ENCODE measurements at regions not wholly inside any gene's neighbourhood (a gene's known extent, or its start where the extent isn't known, plus 50 kb on each side); places are given as distances from the start of the nearest gene placed in this dataset.

DNA sequence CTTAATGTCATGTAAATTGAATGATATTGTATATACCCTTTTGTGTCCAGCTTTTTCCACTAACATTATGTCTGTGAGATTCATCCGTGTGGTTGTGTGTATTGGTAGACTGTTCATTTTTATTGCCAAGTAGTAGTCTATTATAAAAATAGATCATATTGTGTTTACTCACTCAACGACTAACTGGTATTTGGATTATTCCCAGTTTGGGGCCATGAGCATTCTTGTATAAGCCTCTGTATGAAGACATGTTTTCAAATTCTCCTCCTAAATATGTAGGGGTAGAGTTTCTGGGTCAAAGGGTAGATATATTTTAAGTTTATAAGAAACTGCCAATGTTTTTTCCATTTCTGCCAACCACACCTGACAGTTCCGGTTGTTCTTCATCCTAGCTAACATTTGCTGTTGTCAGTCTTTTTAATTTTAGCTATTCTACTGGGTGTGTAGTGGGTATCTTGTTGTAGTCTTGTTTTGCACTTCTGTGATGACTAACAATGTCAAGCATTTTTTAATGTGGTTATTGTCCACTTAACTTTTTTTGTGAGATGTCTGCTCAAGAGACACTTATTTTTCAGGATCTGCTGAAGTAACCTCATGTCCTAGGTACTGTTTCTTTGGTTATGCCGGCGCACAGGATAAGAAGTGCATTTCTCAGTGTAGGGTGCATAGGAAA, 93.2 kb downstream of the DACT1 start:
- TF ChIP-seq EP300 (IDR thresholded peaks at IDR 0.05) (no peak), POLR2A (IDR thresholded peaks at IDR 0.05) (no peak)
- TF ChIP-seq, protein P1, sequence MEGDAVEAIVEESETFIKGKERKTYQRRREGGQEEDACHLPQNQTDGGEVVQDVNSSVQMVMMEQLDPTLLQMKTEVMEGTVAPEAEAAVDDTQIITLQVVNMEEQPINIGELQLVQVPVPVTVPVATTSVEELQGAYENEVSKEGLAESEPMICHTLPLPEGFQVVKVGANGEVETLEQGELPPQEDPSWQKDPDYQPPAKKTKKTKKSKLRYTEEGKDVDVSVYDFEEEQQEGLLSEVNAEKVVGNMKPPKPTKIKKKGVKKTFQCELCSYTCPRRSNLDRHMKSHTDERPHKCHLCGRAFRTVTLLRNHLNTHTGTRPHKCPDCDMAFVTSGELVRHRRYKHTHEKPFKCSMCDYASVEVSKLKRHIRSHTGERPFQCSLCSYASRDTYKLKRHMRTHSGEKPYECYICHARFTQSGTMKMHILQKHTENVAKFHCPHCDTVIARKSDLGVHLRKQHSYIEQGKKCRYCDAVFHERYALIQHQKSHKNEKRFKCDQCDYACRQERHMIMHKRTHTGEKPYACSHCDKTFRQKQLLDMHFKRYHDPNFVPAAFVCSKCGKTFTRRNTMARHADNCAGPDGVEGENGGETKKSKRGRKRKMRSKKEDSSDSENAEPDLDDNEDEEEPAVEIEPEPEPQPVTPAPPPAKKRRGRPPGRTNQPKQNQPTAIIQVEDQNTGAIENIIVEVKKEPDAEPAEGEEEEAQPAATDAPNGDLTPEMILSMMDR (IDR thresholded peaks at IDR 0.05), result no peak
- no peaks in the 10 kb centered on the region for H3K9me3 ChIP-seq
- 29 to 64% (median 41%) methylated on average over 5 of the region's 5 CpGs for WGBS, 3 donors
- no peak overlapping the region for H3K4me3 ChIP-seq
- no peaks in the 10 kb centered on the region for H3K27me3 ChIP-seq
- intact Hi-C loops (cut with DNase I), result no loop called here
- no peaks in the 10 kb centered on the region for H3K36me3 ChIP-seq
- no peak overlapping the region for H3K27ac ChIP-seq
- no peaks in the 10 kb centered on the region for H3K4me1 ChIP-seq (ENCODE audit: insufficient read depth)
- DNase-seq, result no peak

DNA sequence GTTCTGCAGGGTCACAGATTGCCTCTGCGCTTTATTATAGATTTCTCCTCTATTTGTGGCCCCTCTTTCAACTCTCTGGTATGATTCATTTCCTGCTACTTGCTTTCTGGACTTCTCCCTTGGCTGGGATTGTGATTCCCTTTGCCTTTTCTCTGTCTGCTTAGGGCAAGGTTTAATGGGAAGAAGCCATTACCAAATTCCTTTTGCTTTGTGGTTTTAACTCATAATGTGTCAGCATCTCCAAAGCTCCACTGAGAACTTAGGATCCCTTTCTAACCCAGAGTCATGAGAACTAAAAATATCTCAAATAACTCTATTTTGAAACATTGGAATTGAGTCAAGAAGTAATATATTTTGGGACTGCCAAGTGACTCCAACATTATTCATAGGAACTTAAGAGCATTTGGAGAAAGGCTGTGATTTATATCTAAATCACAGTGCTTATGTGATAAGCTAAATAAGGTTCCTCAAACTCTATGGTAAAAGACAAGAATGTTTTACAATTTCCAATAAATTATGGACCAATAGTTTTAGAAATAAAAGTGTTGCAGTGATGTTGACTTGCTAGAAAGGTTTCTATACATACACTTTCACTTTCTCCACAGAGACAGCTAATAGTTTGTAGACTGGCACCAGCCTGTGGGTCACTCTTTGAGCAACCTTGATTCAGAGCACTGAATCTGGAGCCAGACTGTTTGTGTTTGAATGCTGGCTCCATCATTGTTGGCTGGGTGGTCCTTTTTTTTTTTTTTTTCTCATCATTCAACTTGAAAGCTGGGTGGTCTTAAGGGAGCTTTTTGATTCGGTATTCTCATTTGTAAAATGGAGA, 93.9 kb downstream of the DACT1 start:
- H3K9me3 ChIP-seq, result no peaks in the 10 kb centered on the region
- no peaks in the 10 kb centered on the region for H3K36me3 ChIP-seq
- no peak overlapping the region for H3K4me3 ChIP-seq
- DNase-seq, result no peak
- H3K27ac ChIP-seq, result no peak overlapping the region
- intact Hi-C loops (cut with DNase I), result no loop called here
- 41 to 58% (median 42%) methylated on average over 2 of the region's 2 CpGs for WGBS, 3 donors
- no peaks in the 10 kb centered on the region for H3K4me1 ChIP-seq (ENCODE audit: insufficient read depth)
- H3K27me3 ChIP-seq, result no peaks in the 10 kb centered on the region
- no peak for TF ChIP-seq EP300 (IDR thresholded peaks at IDR 0.05)

DNA sequence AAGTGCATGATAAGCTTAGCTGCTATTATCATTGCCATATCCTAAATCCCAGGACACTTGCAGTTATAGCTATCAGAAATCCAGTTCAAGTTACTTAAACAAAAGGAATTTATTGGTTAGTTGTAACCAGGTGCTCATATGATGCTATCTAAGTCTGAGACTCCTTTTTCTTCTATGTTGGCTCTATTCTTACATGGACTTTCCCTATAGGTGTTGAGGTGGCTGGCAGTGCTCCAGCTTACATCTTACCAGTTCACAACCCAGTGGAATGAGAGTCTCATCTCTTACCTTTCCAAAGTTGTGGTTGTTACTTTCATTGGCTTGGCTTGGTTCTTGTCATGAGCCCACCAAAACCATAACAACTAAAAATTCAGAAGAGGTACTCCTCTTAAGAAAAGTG, 94.6 kb downstream of the DACT1 start:
- Histone ChIP-seq H3K27me3 (no peaks in the 10 kb centered on the region), H3K9me3 (no peaks in the 10 kb centered on the region), H3K4me1 (ENCODE audit: insufficient read depth) (no peaks in the 10 kb centered on the region), H3K36me3 (no peaks in the 10 kb centered on the region), H3K27ac (no peak overlapping the region), H3K4me3 (no peak overlapping the region)
- no peak for DNase-seq
- intact Hi-C loops (cut with DNase I), result no loop called here
- TF ChIP-seq, protein P1 (IDR thresholded peaks at IDR 0.05), result no peak

DNA sequence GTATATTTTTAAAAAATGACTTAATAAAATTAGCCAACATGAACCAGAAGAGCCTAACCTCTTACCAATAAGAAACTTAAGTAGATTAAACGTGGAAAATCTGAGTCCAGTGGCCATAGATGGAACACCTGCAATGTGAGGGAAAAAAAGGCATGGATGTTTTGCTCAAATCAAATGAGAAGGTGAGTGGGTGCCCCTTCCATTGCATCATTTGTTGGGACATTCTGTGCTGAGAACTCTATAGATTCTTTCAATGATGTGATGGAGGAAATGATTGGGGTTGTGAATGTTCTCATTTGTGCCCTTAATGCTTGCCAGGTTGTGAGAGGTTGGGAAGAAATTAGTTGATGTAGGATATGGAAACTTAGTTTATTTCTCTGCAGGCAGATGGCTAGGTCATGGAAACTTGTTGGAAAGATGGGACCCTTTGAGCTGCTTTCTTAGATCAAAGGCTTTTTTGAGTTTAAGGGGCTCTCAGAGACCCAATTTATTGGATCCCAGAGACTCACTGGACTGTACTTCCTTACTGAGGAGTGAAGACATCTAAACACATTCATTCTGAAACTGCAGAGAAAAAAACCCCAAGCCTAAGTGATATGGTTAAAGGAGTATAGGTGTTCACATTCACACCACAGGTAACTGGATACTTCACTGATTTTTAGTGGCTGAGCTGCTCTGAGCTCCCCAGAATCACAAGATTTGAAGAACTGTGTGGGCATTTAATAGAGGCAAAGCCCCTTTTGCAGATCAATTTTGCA, 95.9 kb downstream of the DACT1 start:
- TF ChIP-seq POLR2A (IDR thresholded peaks at IDR 0.05) (no peak), EP300 (IDR thresholded peaks at IDR 0.05) (no peak)
- TF ChIP-seq, protein P1 (IDR thresholded peaks at IDR 0.05), result no peak
- no peak for DNase-seq
- Histone ChIP-seq H3K4me1 (ENCODE audit: insufficient read depth) (no peaks in the 10 kb centered on the region), H3K27me3 (no peaks in the 10 kb centered on the region), H3K4me3 (no peak overlapping the region), H3K27ac (no peak overlapping the region), H3K9me3 (no peaks in the 10 kb centered on the region), H3K36me3 (no peaks in the 10 kb centered on the region)
- intact Hi-C loops (cut with DNase I), result no loop called here
- WGBS, 3 donors, result 85 to 100% (median 86%) methylated on average over 1 of the region's 1 CpG
